Muscle layer of colon (tissue), 2 donors: ENCODE measurements at regions not wholly inside any gene's neighbourhood (a gene's known extent, or its start where the extent isn't known, plus 50 kb on each side); places are given as distances from the start of the nearest gene placed in this dataset.

ENCODE experiments used
- H3K27ac ChIP-seq: one replicate; pipeline ENCODE4 v1.7.0; 2013; ENCODE audit warnings: low read depth, mild to moderate bottlenecking, low read length, moderate library complexity
- H3K27me3 ChIP-seq, 2 donors: one replicate each; pipeline ENCODE4 v1.7.0; 2013; ENCODE audit warnings: low read length in 2 of 2, mild to moderate bottlenecking in 2 of 2; ENCODE audit not compliant: insufficient read depth in 2 of 2, control insufficient read depth in 1 of 2
- H3K36me3 ChIP-seq: one replicate; pipeline ENCODE4 v1.7.0; 2013; ENCODE audit warnings: mild to moderate bottlenecking, low read length; ENCODE audit not compliant: insufficient read depth
- H3K4me1 ChIP-seq: one replicate; pipeline ENCODE4 v1.7.0; 2013; ENCODE audit warnings: mild to moderate bottlenecking, low read length; ENCODE audit not compliant: insufficient read depth
- H3K4me3 ChIP-seq, 2 donors: one replicate each; pipeline ENCODE4 v1.7.0; 2013; ENCODE audit warnings: low read length in 2 of 2, low read depth in 1 of 2, mild to moderate bottlenecking in 1 of 2, moderate library complexity in 1 of 2
- H3K9ac ChIP-seq: one replicate; pipeline ENCODE4 v1.7.0; 2013; ENCODE audit warnings: low read length
- H3K9me3 ChIP-seq: one replicate; pipeline ENCODE4 v1.7.0; 2013; ENCODE audit warnings: mild to moderate bottlenecking, low read length
- donor health status: abdominal sarcoma.
- donor health status: Adenocarcinoma of cecum.

GRCh38 chr13:103762523-103762922, 696.3 kb upstream of the SLC10A2 start:
- Histone ChIP-seq H3K4me3 (no peak overlapping the region), H3K4me1 (no peaks in the 10 kb centered on the region), H3K27ac (no peak overlapping the region), H3K27me3 (no peaks in the 10 kb centered on the region), H3K36me3 (no peaks in the 10 kb centered on the region), H3K9ac (no peak overlapping the region), H3K9me3 (no peaks in the 10 kb centered on the region)

GRCh38 chr13:103759361-103759760, 693.1 kb upstream of the SLC10A2 start:
- Histone ChIP-seq H3K4me3 (no peak overlapping the region), H3K27me3 (no peaks in the 10 kb centered on the region), H3K9ac (no peak overlapping the region), H3K4me1 (no peaks in the 10 kb centered on the region), H3K27ac (no peak overlapping the region), H3K36me3 (no peaks in the 10 kb centered on the region), H3K9me3 (no peaks in the 10 kb centered on the region)

- Histone ChIP-seq H3K27me3 (no peaks in the 10 kb centered on the region), H3K9ac (no peak overlapping the region), H3K4me1 (no peaks in the 10 kb centered on the region), H3K27ac (no peak overlapping the region), H3K9me3 (no peaks in the 10 kb centered on the region), H3K36me3 (no peaks in the 10 kb centered on the region), H3K4me3 (no peak overlapping the region)
Observed at GRCh38 chr13:103758222-103758621, 692.0 kb upstream of the SLC10A2 start.

- Histone ChIP-seq H3K4me1 (no peaks in the 10 kb centered on the region), H3K36me3 (no peaks in the 10 kb centered on the region), H3K4me3 (no peak overlapping the region), H3K27ac (no peak overlapping the region), H3K9me3 (no peaks in the 10 kb centered on the region), H3K27me3 (no peaks in the 10 kb centered on the region), H3K9ac (no peak overlapping the region)
Observed at GRCh38 chr13:103757361-103757760, 691.1 kb upstream of the SLC10A2 start.

GRCh38 chr13:103754783-103755182, 688.6 kb upstream of the SLC10A2 start:
- no peaks in the 10 kb centered on the region for H3K4me1 ChIP-seq
- H3K27ac ChIP-seq: no peak overlapping the region
- H3K9me3 ChIP-seq: no peaks in the 10 kb centered on the region
- no peaks in the 10 kb centered on the region for H3K36me3 ChIP-seq
- H3K27me3 ChIP-seq: no peaks in the 10 kb centered on the region
- H3K9ac ChIP-seq: no peak overlapping the region
- H3K4me3 ChIP-seq: no peak overlapping the region

- Histone ChIP-seq H3K9ac (no peak overlapping the region), H3K4me3 (no peak overlapping the region), H3K27me3 (no peaks in the 10 kb centered on the region), H3K36me3 (no peaks in the 10 kb centered on the region), H3K9me3 (no peaks in the 10 kb centered on the region), H3K4me1 (no peaks in the 10 kb centered on the region), H3K27ac (no peak overlapping the region)
Observed at GRCh38 chr13:103734837-103735236, 668.6 kb upstream of the SLC10A2 start.

GRCh38 chr13:103731959-103732358, 665.7 kb upstream of the SLC10A2 start:
- Histone ChIP-seq H3K4me3 (no peak overlapping the region), H3K9ac (no peak overlapping the region), H3K27me3 (no peaks in the 10 kb centered on the region)

DNA sequence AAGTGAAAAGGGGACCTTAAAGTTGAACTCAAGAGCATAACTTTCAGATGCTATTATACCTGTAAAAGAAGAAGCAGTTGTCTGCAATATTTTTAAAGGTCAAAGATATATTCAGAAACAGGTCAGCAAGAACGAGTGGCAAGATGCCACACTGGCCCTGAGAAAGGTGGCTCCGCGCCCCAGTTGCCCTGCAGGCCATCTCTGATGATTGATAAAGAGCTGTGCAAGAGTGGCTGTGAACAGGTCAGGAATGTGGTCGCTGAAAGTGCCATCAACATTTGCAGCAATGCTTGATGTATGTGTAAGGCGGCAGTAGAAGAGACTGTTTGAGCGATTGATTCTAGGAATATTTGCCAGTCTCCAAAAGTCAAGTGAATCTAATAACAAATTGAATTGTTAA, 664.2 kb upstream of the SLC10A2 start:
- Histone ChIP-seq H3K4me1 (no peaks in the 10 kb centered on the region), H3K9me3 (no peaks in the 10 kb centered on the region), H3K27me3 (no peaks in the 10 kb centered on the region), H3K9ac (no peak overlapping the region), H3K4me3 (no peak overlapping the region), H3K27ac (no peak overlapping the region), H3K36me3 (no peaks in the 10 kb centered on the region)

More at GRCh38 chr13:103731959-103732358, 665.7 kb upstream of the SLC10A2 start:
- Histone ChIP-seq H3K36me3 (no peaks in the 10 kb centered on the region), H3K27ac (no peak overlapping the region), H3K9me3 (no peaks in the 10 kb centered on the region), H3K4me1 (no peaks in the 10 kb centered on the region)

- H3K27ac ChIP-seq: no peak overlapping the region
- H3K27me3 ChIP-seq: no peaks in the 10 kb centered on the region
- no peaks in the 10 kb centered on the region for H3K36me3 ChIP-seq
- H3K4me3 ChIP-seq: no peak overlapping the region
- H3K4me1 ChIP-seq: no peaks in the 10 kb centered on the region
- no peaks in the 10 kb centered on the region for H3K9me3 ChIP-seq
- H3K9ac ChIP-seq: no peak overlapping the region
Observed at GRCh38 chr13:103726808-103727207, 660.6 kb upstream of the SLC10A2 start.

- Histone ChIP-seq H3K27ac (no peak overlapping the region), H3K4me1 (no peaks in the 10 kb centered on the region), H3K27me3 (no peaks in the 10 kb centered on the region), H3K9ac (no peak overlapping the region), H3K36me3 (no peaks in the 10 kb centered on the region), H3K9me3 (no peaks in the 10 kb centered on the region), H3K4me3 (no peak overlapping the region)
Observed at GRCh38 chr13:103716718-103717117, 650.5 kb upstream of the SLC10A2 start.

DNA sequence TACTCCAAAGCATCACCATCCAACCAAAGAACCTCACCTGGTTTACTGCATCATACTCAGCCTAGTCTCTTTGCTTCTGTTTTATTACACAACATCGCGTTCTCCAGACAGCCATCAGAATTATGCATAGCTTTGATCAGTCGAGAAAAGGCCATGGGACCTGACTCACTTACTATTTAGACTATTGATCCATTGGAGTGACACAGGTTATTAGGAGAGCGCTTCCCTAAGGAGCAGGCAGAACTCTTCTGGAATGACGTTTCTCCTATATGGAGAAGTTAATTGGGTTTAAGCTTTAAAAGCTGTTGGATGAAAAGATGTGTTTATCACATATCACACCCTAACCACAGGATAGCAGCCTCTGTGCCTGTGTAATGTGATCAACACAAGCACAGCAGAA, 649.1 kb upstream of the SLC10A2 start:
- no peaks in the 10 kb centered on the region for H3K27me3 ChIP-seq
- H3K27ac ChIP-seq: no peak overlapping the region
- no peaks in the 10 kb centered on the region for H3K4me1 ChIP-seq
- no peak overlapping the region for H3K9ac ChIP-seq
- H3K9me3 ChIP-seq: no peaks in the 10 kb centered on the region
- no peak overlapping the region for H3K4me3 ChIP-seq
- no peaks in the 10 kb centered on the region for H3K36me3 ChIP-seq

DNA sequence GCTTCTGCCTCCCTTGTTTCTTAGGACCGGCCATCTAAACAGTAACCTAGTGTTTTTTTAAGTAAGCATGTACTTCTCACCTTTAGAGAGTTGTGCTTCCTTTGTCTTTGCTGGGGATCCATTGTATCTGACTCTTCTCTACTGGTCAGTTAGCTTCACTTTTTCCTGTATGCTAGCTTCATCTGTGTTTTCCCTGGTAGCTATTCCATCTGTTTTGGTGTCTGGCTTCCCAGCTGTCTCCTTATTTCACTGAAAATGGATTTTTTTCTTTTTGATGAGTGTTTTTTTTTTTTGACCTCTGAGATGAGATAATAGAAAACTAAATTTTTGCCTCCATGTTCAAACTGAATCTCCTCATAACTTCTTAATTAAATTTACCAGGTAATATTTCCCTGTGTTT, 637.0 kb upstream of the SLC10A2 start:
- no peaks in the 10 kb centered on the region for H3K27me3 ChIP-seq
- H3K4me3 ChIP-seq: no peak overlapping the region
- no peaks in the 10 kb centered on the region for H3K4me1 ChIP-seq
- H3K9ac ChIP-seq: no peak overlapping the region
- no peaks in the 10 kb centered on the region for H3K9me3 ChIP-seq
- no peaks in the 10 kb centered on the region for H3K36me3 ChIP-seq
- H3K27ac ChIP-seq: no peak overlapping the region
